GM12873 (cell line): ENCODE measurements at regions not wholly inside any gene's neighbourhood (a gene's known extent, or its start where the extent isn't known, plus 50 kb on each side); places are given as distances from the start of the nearest gene placed in this dataset.

Experiments used
- TF ChIP-seq, protein P1 (sequence below): IDR thresholded peaks from 2 replicates; pipeline ENCODE4 v1.5.1; 2012; ENCODE audit warnings: low read depth, mild to moderate bottlenecking, moderate library complexity, low read length, control low read depth; ENCODE audit not compliant: insufficient read depth; ENCODE audit errors: missing control alignments

DNA sequence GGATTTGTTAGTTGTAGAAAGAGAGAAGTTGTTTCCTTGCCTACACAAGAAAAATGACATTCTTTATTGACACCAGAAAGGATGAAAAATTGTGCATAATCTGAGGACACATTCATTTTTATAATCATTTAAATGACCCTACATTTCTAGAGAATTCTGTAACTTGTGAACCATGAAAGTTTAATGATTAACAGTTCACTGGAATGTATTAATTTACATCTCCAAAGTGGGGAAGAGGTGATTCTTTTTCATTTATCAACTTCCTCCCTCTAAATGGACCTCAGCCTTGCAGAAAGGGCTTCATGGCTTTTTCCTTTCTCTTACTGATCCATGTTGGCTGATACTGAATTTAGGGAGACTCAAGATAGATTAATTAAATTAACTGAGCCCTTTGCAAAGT lies 565.2 kb upstream of the LINC00305 start:
- TF ChIP-seq, protein P1, sequence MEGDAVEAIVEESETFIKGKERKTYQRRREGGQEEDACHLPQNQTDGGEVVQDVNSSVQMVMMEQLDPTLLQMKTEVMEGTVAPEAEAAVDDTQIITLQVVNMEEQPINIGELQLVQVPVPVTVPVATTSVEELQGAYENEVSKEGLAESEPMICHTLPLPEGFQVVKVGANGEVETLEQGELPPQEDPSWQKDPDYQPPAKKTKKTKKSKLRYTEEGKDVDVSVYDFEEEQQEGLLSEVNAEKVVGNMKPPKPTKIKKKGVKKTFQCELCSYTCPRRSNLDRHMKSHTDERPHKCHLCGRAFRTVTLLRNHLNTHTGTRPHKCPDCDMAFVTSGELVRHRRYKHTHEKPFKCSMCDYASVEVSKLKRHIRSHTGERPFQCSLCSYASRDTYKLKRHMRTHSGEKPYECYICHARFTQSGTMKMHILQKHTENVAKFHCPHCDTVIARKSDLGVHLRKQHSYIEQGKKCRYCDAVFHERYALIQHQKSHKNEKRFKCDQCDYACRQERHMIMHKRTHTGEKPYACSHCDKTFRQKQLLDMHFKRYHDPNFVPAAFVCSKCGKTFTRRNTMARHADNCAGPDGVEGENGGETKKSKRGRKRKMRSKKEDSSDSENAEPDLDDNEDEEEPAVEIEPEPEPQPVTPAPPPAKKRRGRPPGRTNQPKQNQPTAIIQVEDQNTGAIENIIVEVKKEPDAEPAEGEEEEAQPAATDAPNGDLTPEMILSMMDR = no peak

DNA sequence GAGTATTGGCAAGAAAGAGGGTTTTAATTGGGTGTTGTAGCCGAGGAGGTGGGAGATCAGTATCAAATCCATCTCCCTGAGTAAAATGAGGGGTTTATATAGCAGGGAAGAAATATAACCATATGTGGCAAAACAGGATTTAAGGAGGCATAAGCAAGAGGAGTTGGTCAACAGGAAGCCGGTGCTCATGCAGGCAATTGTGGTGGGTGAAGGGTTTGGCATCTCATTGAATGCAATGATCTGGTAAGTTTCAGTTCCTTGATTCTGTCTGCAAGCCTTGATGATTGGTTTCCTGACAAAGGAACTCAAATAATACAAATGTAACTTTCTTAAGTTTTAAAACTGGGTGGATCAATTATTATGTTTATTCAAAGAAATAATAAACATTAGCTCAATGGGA lies 564.4 kb upstream of the LINC00305 start:
- TF ChIP-seq, protein P1 = no peak

GRCh38 chr18:64712035-64712434 lies 563.1 kb upstream of the LINC00305 start:
- TF ChIP-seq, protein P1 = no peak

DNA sequence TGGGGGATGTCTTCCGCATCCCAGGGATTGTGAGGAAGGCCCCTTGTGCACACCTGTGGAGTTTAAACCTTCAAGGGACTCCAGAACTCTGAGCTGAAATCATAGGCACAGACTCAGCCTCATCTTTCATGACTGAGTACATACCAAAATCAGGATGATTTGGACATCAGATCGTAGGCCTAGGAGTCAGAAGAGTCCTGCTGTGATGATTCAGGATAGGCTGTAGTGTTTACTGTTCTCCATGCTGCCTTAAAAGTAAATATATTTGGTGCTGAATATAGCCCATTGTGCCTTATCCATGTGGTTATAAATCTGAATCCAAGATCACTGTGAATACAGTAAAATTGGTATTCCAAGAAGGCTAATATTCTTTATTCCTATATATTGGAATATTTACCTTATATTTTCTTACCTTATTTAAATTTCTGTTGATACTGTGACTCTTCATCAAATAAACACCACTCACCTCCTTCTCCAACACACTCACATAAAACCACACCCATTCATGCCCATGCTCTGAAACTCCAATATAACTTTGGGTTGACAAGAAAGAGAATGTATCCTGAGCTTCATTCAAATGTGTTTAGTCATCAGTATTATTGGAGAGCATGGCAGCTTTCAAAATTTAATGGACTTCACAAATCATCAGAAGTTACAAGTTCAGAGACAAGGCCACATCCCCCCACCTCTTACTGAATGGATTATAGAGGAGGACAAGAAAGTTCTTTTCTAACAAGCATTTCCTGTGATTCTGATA lies 561.4 kb upstream of the LINC00305 start:
- TF ChIP-seq, protein P1 = no peak

DNA sequence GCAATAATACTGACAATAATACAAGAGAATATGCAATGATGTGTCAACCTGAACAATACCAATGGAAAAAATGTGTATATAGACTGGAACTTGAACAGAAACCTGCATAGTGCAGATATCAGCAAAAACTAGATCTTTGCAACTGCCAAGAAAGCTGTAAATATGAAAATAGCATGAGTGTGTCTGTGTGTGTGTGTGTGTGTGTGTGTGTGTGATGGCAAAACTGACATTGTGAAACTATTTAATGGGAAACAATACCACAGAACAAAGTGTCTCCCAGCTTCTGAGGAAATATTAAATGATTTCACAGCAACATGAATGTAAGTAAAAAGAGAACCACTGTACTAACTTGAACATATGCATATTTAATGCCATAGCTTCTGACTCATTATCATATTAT lies 558.2 kb upstream of the LINC00305 start:
- TF ChIP-seq, protein P1 = no peak

DNA sequence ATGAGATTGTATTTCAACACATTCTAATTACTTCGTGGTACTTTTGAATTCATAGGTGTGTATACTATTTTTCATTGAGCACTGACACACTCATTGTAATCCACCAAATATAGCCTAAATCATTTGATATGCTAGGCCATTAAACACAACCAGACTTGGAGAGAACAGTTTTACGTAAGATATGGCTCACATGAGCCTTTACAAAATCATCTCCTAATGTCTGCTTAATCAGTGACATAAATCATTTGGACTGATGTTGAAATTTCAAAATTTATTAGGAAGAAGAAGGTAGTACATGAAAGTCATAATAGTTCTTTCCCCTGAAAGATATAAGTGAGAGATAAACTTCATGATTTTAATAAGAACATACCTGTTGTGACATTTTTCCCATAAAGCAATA lies 550.2 kb upstream of the LINC00305 start:
- TF ChIP-seq, protein P1 = no peak

DNA sequence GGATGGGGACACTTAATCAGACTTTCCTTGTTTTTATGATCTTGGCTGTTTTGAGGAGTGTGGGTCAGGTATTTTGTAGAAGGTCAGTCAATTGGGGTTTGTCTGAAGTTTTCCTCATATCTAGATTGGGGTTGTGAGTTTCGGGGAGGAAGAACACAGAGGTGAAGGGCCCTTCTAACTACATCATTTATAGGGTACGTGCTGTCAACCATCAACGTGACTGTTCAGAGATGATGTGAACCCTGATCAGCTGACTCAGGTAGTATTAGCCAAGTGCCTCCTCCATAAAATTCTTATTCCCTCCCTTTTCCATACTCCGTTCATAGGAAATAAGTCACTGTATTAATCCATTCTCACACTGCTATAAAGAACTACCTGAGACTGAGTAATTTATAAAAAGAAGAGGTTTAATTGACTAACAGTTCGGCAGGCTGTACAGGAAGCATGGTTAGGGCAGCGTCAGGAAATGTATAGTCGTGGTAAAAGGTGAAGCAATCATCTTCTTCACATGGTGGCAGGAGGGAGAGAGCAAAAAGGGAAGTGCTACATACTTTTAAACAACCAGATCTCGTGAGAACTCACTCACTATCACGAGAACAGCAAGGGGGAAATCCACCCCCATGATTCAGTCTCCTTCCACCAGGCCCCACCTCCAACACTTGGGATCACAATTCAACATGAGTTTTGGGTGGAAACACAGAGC lies 547.1 kb upstream of the LINC00305 start:
- TF ChIP-seq, protein P1 = no peak
